OCI-LY1 (cell line): ENCODE measurements at regions not wholly inside any gene's neighbourhood (a gene's known extent, or its start where the extent isn't known, plus 50 kb on each side); places are given as distances from the start of the nearest gene placed in this dataset.

ENCODE experiments used
- H2AFZ ChIP-seq: fragments of 200-600 bp; sonication (generic), shearing (Covaris generic); 2 replicates; pipeline ENCODE4 v1.6.0; 2014; ENCODE audit warnings: antibody characterized with exemption, mild to moderate bottlenecking, low read length
- H3F3A ChIP-seq: fragments of 200-600 bp; sonication (generic), shearing (Covaris generic); 2 replicates; pipeline ENCODE4 v1.6.0; 2014; ENCODE audit warnings: mild to moderate bottlenecking, antibody characterized with exemption, low read length, moderate library complexity; ENCODE audit not compliant: insufficient read depth
- H3K27ac ChIP-seq: fragments of 200-600 bp; sonication (generic); 2 replicates; pipeline ENCODE4 v1.5.1; 2014; ENCODE audit warnings: low read length, mixed run types, mild to moderate bottlenecking, low read depth; ENCODE audit not compliant: poor library complexity, severe bottlenecking
- H3K27me3 ChIP-seq: fragments of 200-600 bp; sonication (generic); 2 replicates; pipeline ENCODE4 v1.6.0; 2014; ENCODE audit warnings: antibody characterized with exemption, mild to moderate bottlenecking, low read length, moderate library complexity; ENCODE audit not compliant: insufficient read depth
- H3K36me3 ChIP-seq: fragments of 200-600 bp; sonication (generic); 2 replicates; pipeline ENCODE4 v1.6.1; 2014; ENCODE audit warnings: mild to moderate bottlenecking, antibody characterized with exemption, low read length, moderate library complexity, mixed read lengths; ENCODE audit not compliant: insufficient read depth
- H3K4me1 ChIP-seq: fragments of 200-600 bp; sonication (generic); 2 replicates; pipeline ENCODE4 v1.5.1; 2014; ENCODE audit warnings: mild to moderate bottlenecking, low read length, moderate library complexity; ENCODE audit not compliant: insufficient read depth, severe bottlenecking
- H3K4me2 ChIP-seq: fragments of 200-600 bp; sonication (generic), shearing (Covaris generic); 2 replicates; pipeline ENCODE4 v1.6.1; 2014; ENCODE audit warnings: low read length
- H3K4me3 ChIP-seq: fragments of 200-600 bp; sonication (generic); 2 replicates; pipeline ENCODE4 v1.5.1; 2014; ENCODE audit warnings: low read length, low read depth, mild to moderate bottlenecking, mixed read lengths; ENCODE audit not compliant: poor library complexity, severe bottlenecking
- H3K79me2 ChIP-seq: fragments of 200-600 bp; shearing (Covaris generic); 2 replicates; pipeline ENCODE4 v1.6.1; 2016; ENCODE audit warnings: mixed run types, low read length, mixed read lengths; ENCODE audit not compliant: insufficient read depth
- H3K9ac ChIP-seq: fragments of 200-600 bp; sonication (generic), shearing (Covaris generic); 2 replicates; pipeline ENCODE4 v1.6.1; 2014; ENCODE audit warnings: mild to moderate bottlenecking, low read length, mixed read lengths
- H3K9me2 ChIP-seq: fragments of 200-600 bp; sonication (generic), shearing (Covaris generic); 2 replicates; pipeline ENCODE4 v1.6.1; 2014; ENCODE audit warnings: low read depth, mild to moderate bottlenecking, low read length, mixed read lengths
- H3K9me3 ChIP-seq: fragments of 200-600 bp; shearing (Covaris generic); 2 replicates; pipeline ENCODE4 v1.6.1; 2014; ENCODE audit warnings: low read length, mixed read lengths
- H4K20me1 ChIP-seq: fragments of 200-600 bp; sonication (generic), shearing (Covaris generic); 2 replicates; pipeline ENCODE4 v1.6.0; 2016; ENCODE audit warnings: mild to moderate bottlenecking, low read length; ENCODE audit not compliant: insufficient read depth
- CTCF ChIP-seq: fragments of 200-600 bp; sonication (generic), shearing (Covaris generic); IDR thresholded peaks from 2 replicates; pipeline ENCODE4 v1.5.1; 2017; ENCODE audit warnings: mild to moderate bottlenecking, antibody characterized with exemption, low read length, moderate library complexity, mixed read lengths
- EZH2 ChIP-seq: fragments of 200-600 bp; sonication (generic), shearing (Covaris generic); IDR thresholded peaks from 2 replicates; pipeline ENCODE4 v1.8.0; 2017; ENCODE audit warnings: borderline replicate concordance, mixed run types, mild to moderate bottlenecking, antibody characterized with exemption, low read length, moderate library complexity, mixed read lengths

- Histone ChIP-seq H3K4me3 (no peak overlapping the region), H3K4me2 (no peak overlapping the region), H3F3A (no peaks in the 10 kb centered on the region), H3K9ac (no peak overlapping the region), H3K9me3 (no peaks in the 10 kb centered on the region), H2AFZ (no peak overlapping the region), H3K9me2 (no peaks in the 10 kb centered on the region), H3K79me2 (no peaks in the 10 kb centered on the region), H3K4me1 (no peaks in the 10 kb centered on the region), H3K27me3 (no peaks in the 10 kb centered on the region), H3K27ac (no peak overlapping the region), H4K20me1 (no peaks in the 10 kb centered on the region), H3K36me3 (no peaks in the 10 kb centered on the region)
- no peak for TF ChIP-seq EZH2
- no peak for TF ChIP-seq CTCF
These were observed 73.7 kb upstream of the CTNND2 start for GRCh38 chr5:11977904-11978303.

- Histone ChIP-seq H3F3A (no peaks in the 10 kb centered on the region), H3K27me3 (no peaks in the 10 kb centered on the region), H4K20me1 (no peaks in the 10 kb centered on the region), H3K4me2 (no peak overlapping the region), H3K27ac (no peak overlapping the region), H3K36me3 (no peaks in the 10 kb centered on the region), H3K9me3 (no peaks in the 10 kb centered on the region), H3K9ac (no peak overlapping the region), H2AFZ (no peak overlapping the region), H3K4me3 (no peak overlapping the region), H3K9me2 (no peaks in the 10 kb centered on the region), H3K4me1 (no peaks in the 10 kb centered on the region), H3K79me2 (no peaks in the 10 kb centered on the region)
- TF ChIP-seq EZH2 (no peak), CTCF (no peak)
These were observed 69.2 kb upstream of the CTNND2 start for GRCh38 chr5:11973469-11973868.

DNA sequence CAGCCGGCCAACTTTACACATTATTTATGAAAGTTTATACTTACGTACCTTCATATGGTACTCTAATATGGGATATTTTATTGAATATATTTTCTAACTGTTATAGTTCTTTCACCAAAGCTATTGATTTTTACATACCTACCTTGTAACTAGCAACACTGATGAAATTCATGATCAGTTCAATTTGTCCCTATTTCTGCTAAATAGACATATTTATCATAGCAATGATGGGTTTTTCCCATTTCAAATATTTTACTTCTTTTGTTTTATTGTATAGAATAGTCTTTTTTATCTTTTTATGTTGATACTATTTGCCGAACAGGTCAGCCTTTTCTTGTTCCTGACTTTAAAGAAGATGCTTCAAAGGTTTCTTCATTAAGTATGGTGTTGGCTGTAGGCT, 59.0 kb upstream of the CTNND2 start:
- H3K27me3 ChIP-seq: no peaks in the 10 kb centered on the region
- no peak overlapping the region for H3K9ac ChIP-seq
- H3K79me2 ChIP-seq: no peaks in the 10 kb centered on the region
- no peaks in the 10 kb centered on the region for H3K9me3 ChIP-seq
- TF ChIP-seq EZH2 (no peak), CTCF (no peak)
- no peaks in the 10 kb centered on the region for H3K4me1 ChIP-seq
- H3F3A ChIP-seq: no peaks in the 10 kb centered on the region
- H3K27ac ChIP-seq: no peak overlapping the region
- no peak overlapping the region for H2AFZ ChIP-seq
- H3K4me3 ChIP-seq: no peak overlapping the region
- no peaks in the 10 kb centered on the region for H3K9me2 ChIP-seq
- H4K20me1 ChIP-seq: no peaks in the 10 kb centered on the region
- no peak overlapping the region for H3K4me2 ChIP-seq
- no peaks in the 10 kb centered on the region for H3K36me3 ChIP-seq
